HEK293T (cell line): ENCODE measurements at regions not wholly inside any gene's neighbourhood (a gene's known extent, or its start where the extent isn't known, plus 50 kb on each side); places are given as distances from the start of the nearest gene placed in this dataset.

ENCODE experiments used
- CTCF ChIA-PET: fragments of 350-600 bp; formaldehyde crosslinking; extraction: SDS; loops from one replicate; lab custom pipeline; 2021; ENCODE audit warnings: antibody characterized with exemption, inconsistent platforms; lab: Yijun Ruan, JAX
- POLR2A ChIA-PET: fragments of 350-600 bp; formaldehyde crosslinking; extraction: SDS; loops from one replicate; lab custom pipeline; 2020; ENCODE audit warnings: antibody characterized with exemption, inconsistent platforms; lab: Yijun Ruan, JAX
- DNase-seq: peaks from one replicate; pipeline ENCODE4 v3.0.0; 2012; ENCODE audit warnings: mixed read lengths; ENCODE audit errors: extremely low spot score
- ARNT ChIP-seq: fragments of 450-650 bp; IDR thresholded peaks from 2 replicates; pipeline ENCODE4 v1.6.1; 2017; ENCODE audit warnings: mild to moderate bottlenecking
- BHLHE40 ChIP-seq: fragments of 450-650 bp; IDR thresholded peaks from 2 replicates; pipeline ENCODE4 v1.6.1; 2016; ENCODE audit warnings: mild to moderate bottlenecking, moderate library complexity, borderline replicate concordance
- CTBP1 ChIP-seq: fragments of 450-650 bp; IDR thresholded peaks from 2 replicates; pipeline ENCODE4 v1.6.1; 2016; ENCODE audit warnings: borderline replicate concordance
- ELF4 ChIP-seq: fragments of 450-650 bp; IDR thresholded peaks from 2 replicates; pipeline ENCODE4 v1.6.1; 2017; ENCODE audit warnings: antibody characterized with exemption
- FOXA1 ChIP-seq: fragments of 450-650 bp; IDR thresholded peaks from 2 replicates; pipeline ENCODE4 v1.6.1; 2016; ENCODE audit warnings: mild to moderate bottlenecking
- FOXK2 ChIP-seq: fragments of 450-650 bp; IDR thresholded peaks from 2 replicates; pipeline ENCODE4 v1.6.1; 2016; ENCODE audit warnings: mild to moderate bottlenecking
- FOXM1 ChIP-seq: fragments of 450-650 bp; IDR thresholded peaks from 2 replicates; pipeline ENCODE4 v1.6.1; 2017; ENCODE audit warnings: mild to moderate bottlenecking, borderline replicate concordance
- HDGF ChIP-seq: fragments of 450-650 bp; IDR thresholded peaks from 2 replicates; pipeline ENCODE4 v1.6.1; 2017; ENCODE audit warnings: antibody characterized with exemption, borderline replicate concordance
- L3MBTL2 ChIP-seq: fragments of 450-650 bp; conservative IDR thresholded peaks from 2 replicates; pipeline ENCODE4 v1.6.1; 2016; ENCODE audit warnings: mild to moderate bottlenecking
- LEF1 ChIP-seq: fragments of 450-650 bp; IDR thresholded peaks from 2 replicates; pipeline ENCODE4 v1.6.1; 2017; ENCODE audit warnings: mild to moderate bottlenecking, borderline replicate concordance
- NFRKB ChIP-seq: fragments of 450-650 bp; IDR thresholded peaks from 2 replicates; pipeline ENCODE4 v1.6.1; 2016; ENCODE audit warnings: mild to moderate bottlenecking, moderate library complexity
- PKNOX1 ChIP-seq: fragments of 450-650 bp; IDR thresholded peaks from 2 replicates; pipeline ENCODE4 v1.6.1; 2016
- SP1 ChIP-seq: fragments of 450-650 bp; IDR thresholded peaks from 2 replicates; pipeline ENCODE4 v1.6.1; 2017
- SUZ12 ChIP-seq: fragments of 450-650 bp; IDR thresholded peaks from 2 replicates; pipeline ENCODE4 v1.6.1; 2016; ENCODE audit warnings: mild to moderate bottlenecking
- TARDBP ChIP-seq: fragments of 450-650 bp; IDR thresholded peaks from 2 replicates; pipeline ENCODE4 v1.6.1; 2016
- ZNF384 ChIP-seq: fragments of 450-650 bp; IDR thresholded peaks from 2 replicates; pipeline ENCODE4 v1.6.1; 2016

- TF ChIP-seq HDGF (no peak), CTBP1 (no peak), NFRKB (no peak), ZNF384 (no peak), FOXK2 (no peak), FOXA1 (no peak), L3MBTL2 (no peak), ARNT (no peak), BHLHE40 (no peak), SUZ12 (no peak), SP1 (no peak), PKNOX1 (no peak), FOXM1 (no peak), LEF1 (no peak), TARDBP (no peak), ELF4 (no peak)
- no peak for DNase-seq
- CTCF ChIA-PET: no interaction called here
- POLR2A ChIA-PET: no interaction called here
Observed at GRCh38 chr16:64621616-64622015, 500.2 kb downstream of the CDH11 start.

- ChIA-PET CTCF (interaction anchor here (0.6 kb wide), 1 partner anchor 9 kb away, joined by 3 read pairs; no protein-coding TSS in a partner anchor), POLR2A (no interaction called here)
- no peak for DNase-seq
- TF ChIP-seq FOXK2 (no peak), ZNF384 (no peak), CTBP1 (no peak), PKNOX1 (no peak), TARDBP (no peak), LEF1 (no peak), L3MBTL2 (no peak), FOXM1 (no peak), HDGF (no peak), BHLHE40 (no peak), SUZ12 (no peak), ELF4 (no peak)
Observed at GRCh38 chr16:64617836-64618476, 503.9 kb downstream of the CDH11 start.

- ChIA-PET CTCF (no interaction called here), POLR2A (no interaction called here)
- DNase-seq: no peak
- no peak for TF ChIP-seq FOXM1
- no peak for TF ChIP-seq ZNF384
- no peak for TF ChIP-seq ARNT
- TF ChIP-seq SP1: no peak
- TF ChIP-seq FOXA1: no peak
- no peak for TF ChIP-seq CTBP1
- no peak for TF ChIP-seq SUZ12
- TF ChIP-seq PKNOX1: no peak
- TF ChIP-seq NFRKB: no peak
- TF ChIP-seq HDGF: no peak
- no peak for TF ChIP-seq LEF1
- TF ChIP-seq BHLHE40: no peak
- no peak for TF ChIP-seq TARDBP
- no peak for TF ChIP-seq ELF4
Observed at GRCh38 chr16:64615630-64616280, 506.1 kb downstream of the CDH11 start.

- ChIA-PET POLR2A (no interaction called here), CTCF (no interaction called here)
- TF ChIP-seq SP1 (no peak), PKNOX1 (no peak), FOXK2 (no peak), ELF4 (no peak), BHLHE40 (no peak), SUZ12 (no peak), ZNF384 (no peak), FOXA1 (no peak), NFRKB (no peak), FOXM1 (no peak), HDGF (no peak), TARDBP (no peak), ARNT (no peak), L3MBTL2 (no peak)
- DNase-seq: no peak
Observed at GRCh38 chr16:64596196-64596595, 525.7 kb downstream of the CDH11 start.

- CTCF ChIA-PET: no interaction called here
Observed at GRCh38 chr16:64590513-64590912, 531.4 kb downstream of the CDH11 start.

More at GRCh38 chr16:64590513-64590912, 531.4 kb downstream of the CDH11 start:
- POLR2A ChIA-PET: no interaction called here
- TF ChIP-seq HDGF (no peak), FOXK2 (no peak), L3MBTL2 (no peak), FOXM1 (no peak), SUZ12 (no peak), LEF1 (no peak), ZNF384 (no peak), FOXA1 (no peak), SP1 (no peak), ARNT (no peak), TARDBP (no peak), ELF4 (no peak), BHLHE40 (no peak)
- no peak for DNase-seq
